SK-N-SH (cell line): ENCODE measurements at regions not wholly inside any gene's neighbourhood (a gene's known extent, or its start where the extent isn't known, plus 50 kb on each side); places are given as distances from the start of the nearest gene placed in this dataset.

Source experiments
- CHD2 ChIP-seq: fragments of 150-350 bp; IDR thresholded peaks from 2 replicates; pipeline ENCODE4 v1.6.1; 2018; ENCODE audit warnings: low read length; ENCODE audit not compliant: partially characterized antibody
- FOXJ3 ChIP-seq: sonication (generic); formaldehyde crosslinking; IDR thresholded peaks from 2 replicates; pipeline ENCODE4 v1.5.1; 2020; ENCODE audit warnings: mild to moderate bottlenecking, missing genetic modification reagents
- FOXM1 ChIP-seq: IDR thresholded peaks from 2 replicates; pipeline ENCODE4 v1.4.0; 2012; ENCODE audit warnings: low read depth, mild to moderate bottlenecking
- RFX5 ChIP-seq: IDR thresholded peaks from 2 replicates; pipeline ENCODE4 v1.6.1; 2012; ENCODE audit warnings: mild to moderate bottlenecking, improper control_type of control experiment, low read length
- SMC3 ChIP-seq: IDR thresholded peaks from 2 replicates; pipeline ENCODE4 v1.6.1; 2012; ENCODE audit warnings: low read depth, low read length, improper control_type of control experiment
- TAF1 ChIP-seq: IDR thresholded peaks from 2 replicates; pipeline ENCODE4 v1.6.1; 2012; ENCODE audit warnings: low read depth, mild to moderate bottlenecking, low read length, moderate library complexity, borderline replicate concordance
- TEAD4 ChIP-seq: IDR thresholded peaks from 2 replicates; pipeline ENCODE4 v1.4.0; 2012; ENCODE audit warnings: mild to moderate bottlenecking, borderline replicate concordance; ENCODE audit not compliant: insufficient read depth
- ZBTB33 ChIP-seq: IDR thresholded peaks from 2 replicates; pipeline ENCODE4 v1.4.0; 2012; ENCODE audit warnings: low read depth, borderline replicate concordance
- TF ChIP-seq, protein P1 (sequence below): fragments of 200-600 bp; sonication (generic); IDR thresholded peaks from 2 replicates; pipeline ENCODE4 v1.6.1; 2017; ENCODE audit warnings: antibody characterized with exemption, mild to moderate bottlenecking, moderate library complexity

GRCh38 chr1:99472893-99473292, 173.0 kb upstream of the PALMD start:
- TF ChIP-seq CHD2 (no peak), FOXM1 (no peak), RFX5 (no peak), ZBTB33 (no peak), TAF1 (no peak), TEAD4 (no peak), SMC3 (no peak), FOXJ3 (CRISPR knock-in tag) (no peak)
- TF ChIP-seq, protein P1, sequence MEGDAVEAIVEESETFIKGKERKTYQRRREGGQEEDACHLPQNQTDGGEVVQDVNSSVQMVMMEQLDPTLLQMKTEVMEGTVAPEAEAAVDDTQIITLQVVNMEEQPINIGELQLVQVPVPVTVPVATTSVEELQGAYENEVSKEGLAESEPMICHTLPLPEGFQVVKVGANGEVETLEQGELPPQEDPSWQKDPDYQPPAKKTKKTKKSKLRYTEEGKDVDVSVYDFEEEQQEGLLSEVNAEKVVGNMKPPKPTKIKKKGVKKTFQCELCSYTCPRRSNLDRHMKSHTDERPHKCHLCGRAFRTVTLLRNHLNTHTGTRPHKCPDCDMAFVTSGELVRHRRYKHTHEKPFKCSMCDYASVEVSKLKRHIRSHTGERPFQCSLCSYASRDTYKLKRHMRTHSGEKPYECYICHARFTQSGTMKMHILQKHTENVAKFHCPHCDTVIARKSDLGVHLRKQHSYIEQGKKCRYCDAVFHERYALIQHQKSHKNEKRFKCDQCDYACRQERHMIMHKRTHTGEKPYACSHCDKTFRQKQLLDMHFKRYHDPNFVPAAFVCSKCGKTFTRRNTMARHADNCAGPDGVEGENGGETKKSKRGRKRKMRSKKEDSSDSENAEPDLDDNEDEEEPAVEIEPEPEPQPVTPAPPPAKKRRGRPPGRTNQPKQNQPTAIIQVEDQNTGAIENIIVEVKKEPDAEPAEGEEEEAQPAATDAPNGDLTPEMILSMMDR: no peak
